Panc1 (cell line): ENCODE measurements at regions not wholly inside any gene's neighbourhood (a gene's known extent, or its start where the extent isn't known, plus 50 kb on each side); places are given as distances from the start of the nearest gene placed in this dataset.

ENCODE experiments used
- ATAC-seq: fragments of 200-7000 bp; cut with Tn5 transposase; 2 replicates; pipeline ENCODE4 v1.9.1; 2020; ENCODE audit warnings: mild to moderate bottlenecking, moderate library complexity
- BruUV-seq: library from RNA; stranded (reverse); fragments of 400-500 nt; replicated peaks from 2 replicates; lab custom pipeline; 2021; lab: Mats Ljungman, UMichigan
- CTCF ChIA-PET: fragments of 300-600 bp; sonication (Branson Sonifier 250); formaldehyde crosslinking; loops from one replicate; lab custom pipeline; 2022; ENCODE audit warnings: antibody characterized with exemption; lab: Charles Lee
- POLR2A ChIA-PET: fragments of 300-600 bp; sonication (Branson Sonifier 250); formaldehyde crosslinking; loops from one replicate; lab custom pipeline; 2022; ENCODE audit warnings: antibody characterized with exemption; lab: Charles Lee
- DNase-seq: peaks from one replicate; pipeline ENCODE4 v3.0.0-alpha.2; 2010; ENCODE audit warnings: low read depth, low spot score
- H3K27ac ChIP-seq: 2 replicates; pipeline ENCODE4 v1.5.1; 2011; ENCODE audit warnings: mild to moderate bottlenecking, low read length, inconsistent platforms
- H3K27me3 ChIP-seq: fragments of 200-500 bp; sonication (Bioruptor generic); 2 replicates; pipeline ENCODE4 v1.6.0; 2014; ENCODE audit warnings: low read length, inconsistent platforms; ENCODE audit not compliant: control insufficient read depth, insufficient read depth
- H3K36me3 ChIP-seq: fragments of 200-500 bp; sonication (Bioruptor generic); 2 replicates; pipeline ENCODE4 v1.5.1; 2014; ENCODE audit warnings: inconsistent platforms, mild to moderate bottlenecking, low read length, moderate library complexity; ENCODE audit not compliant: control insufficient read depth, insufficient read depth
- H3K4me1 ChIP-seq: 2 replicates; pipeline ENCODE4 v1.5.1; 2011; ENCODE audit warnings: inconsistent platforms, mild to moderate bottlenecking, low read length, moderate library complexity; ENCODE audit not compliant: control insufficient read depth, insufficient read depth
- H3K4me3 ChIP-seq, 2 experiments: 2 replicates each; pipeline ENCODE4 v1.5.1; 2011 to 2012; ENCODE audit warnings: low read depth in 2 of 2, low read length in 2 of 2, mild to moderate bottlenecking in 2 of 2, inconsistent platforms in 1 of 2, moderate library complexity in 1 of 2
- H3K9me3 ChIP-seq: fragments of 200-500 bp; sonication (Bioruptor generic); 2 replicates; pipeline ENCODE4 v1.5.1; 2014; ENCODE audit warnings: low read depth, mild to moderate bottlenecking, inconsistent platforms, low read length, moderate library complexity; ENCODE audit not compliant: control insufficient read depth, insufficient read depth
- POLR2AphosphoS5 ChIP-seq: IDR thresholded peaks from 2 replicates; pipeline ENCODE4 v1.6.1; 2012; ENCODE audit warnings: mild to moderate bottlenecking, low read depth, low read length, moderate library complexity
- SIN3A ChIP-seq: IDR thresholded peaks from 2 replicates; pipeline ENCODE4 v1.6.1; 2012; ENCODE audit warnings: low read depth, mild to moderate bottlenecking, low read length, moderate library complexity, borderline replicate concordance; ENCODE audit not compliant: insufficient read depth
- TCF7L2 ChIP-seq: IDR thresholded peaks from 2 replicates; pipeline ENCODE4 v1.6.1; 2011; ENCODE audit warnings: mild to moderate bottlenecking, low read depth, low read length, inconsistent platforms
- in situ Hi-C: cut with HindIII; loops from 2 replicates; pipeline ENCODE4 v1.10.0; 2016; ENCODE audit warnings: low sequenced_read_pairs, low pct_unique_long_range_greater_than_20kb
- intact Hi-C: fragments of 100-400 bp; cut with micrococcal nuclease; formaldehyde crosslinking; loops from one replicate; pipeline ENCODE4 v1.10.0; 2022; ENCODE audit not compliant: unreplicated experiment
- TF ChIP-seq, protein P1 (sequence below), 2 experiments: IDR thresholded peaks; 2 replicates each; pipeline ENCODE4 v1.6.1; 2011 to 2012; ENCODE audit warnings: low read depth in 2 of 2, control low read depth in 1 of 2, low read length in 1 of 2, mild to moderate bottlenecking in 1 of 2, moderate library complexity in 1 of 2; ENCODE audit not compliant: insufficient read depth in 1 of 2
- TF ChIP-seq, protein P2 (sequence below): fragments of 450-650 bp; IDR thresholded peaks from 2 replicates; pipeline ENCODE4 v1.5.1; 2017; ENCODE audit warnings: mild to moderate bottlenecking

DNA sequence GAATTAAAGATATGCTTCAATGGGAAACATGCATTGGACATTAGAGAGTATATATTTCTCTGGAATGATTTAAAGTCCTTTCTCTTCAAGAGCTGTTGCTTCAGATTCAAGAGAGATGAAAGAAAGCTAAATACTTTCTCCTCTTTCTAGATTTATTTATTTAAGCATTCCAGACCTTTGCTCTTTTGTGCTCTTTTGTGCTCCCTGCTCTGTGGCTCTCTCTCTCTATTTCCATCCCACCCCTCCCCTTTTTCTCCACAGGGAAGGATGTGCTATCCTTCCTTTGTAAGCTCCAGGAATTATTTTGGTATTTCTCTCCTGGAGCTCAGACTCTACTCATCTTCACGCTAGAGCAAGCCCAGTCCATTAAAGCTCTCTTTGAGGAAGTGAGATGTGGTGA is 871.9 kb upstream of the GBE1 start:
- ChIA-PET POLR2A (interaction anchor here (0.6 kb wide), 1 partner anchor 10 kb away, joined by 4 read pairs; no protein-coding TSS in a partner anchor), CTCF (no interaction called here)
- intact Hi-C loops (no loop called here), in situ Hi-C loops (no loop called here)
- BruUV-seq: no TSS peak
- TF ChIP-seq TCF7L2 (no peak), POLR2AphosphoS5 (no peak), SIN3A (no peak)
- TF ChIP-seq, protein P1, sequence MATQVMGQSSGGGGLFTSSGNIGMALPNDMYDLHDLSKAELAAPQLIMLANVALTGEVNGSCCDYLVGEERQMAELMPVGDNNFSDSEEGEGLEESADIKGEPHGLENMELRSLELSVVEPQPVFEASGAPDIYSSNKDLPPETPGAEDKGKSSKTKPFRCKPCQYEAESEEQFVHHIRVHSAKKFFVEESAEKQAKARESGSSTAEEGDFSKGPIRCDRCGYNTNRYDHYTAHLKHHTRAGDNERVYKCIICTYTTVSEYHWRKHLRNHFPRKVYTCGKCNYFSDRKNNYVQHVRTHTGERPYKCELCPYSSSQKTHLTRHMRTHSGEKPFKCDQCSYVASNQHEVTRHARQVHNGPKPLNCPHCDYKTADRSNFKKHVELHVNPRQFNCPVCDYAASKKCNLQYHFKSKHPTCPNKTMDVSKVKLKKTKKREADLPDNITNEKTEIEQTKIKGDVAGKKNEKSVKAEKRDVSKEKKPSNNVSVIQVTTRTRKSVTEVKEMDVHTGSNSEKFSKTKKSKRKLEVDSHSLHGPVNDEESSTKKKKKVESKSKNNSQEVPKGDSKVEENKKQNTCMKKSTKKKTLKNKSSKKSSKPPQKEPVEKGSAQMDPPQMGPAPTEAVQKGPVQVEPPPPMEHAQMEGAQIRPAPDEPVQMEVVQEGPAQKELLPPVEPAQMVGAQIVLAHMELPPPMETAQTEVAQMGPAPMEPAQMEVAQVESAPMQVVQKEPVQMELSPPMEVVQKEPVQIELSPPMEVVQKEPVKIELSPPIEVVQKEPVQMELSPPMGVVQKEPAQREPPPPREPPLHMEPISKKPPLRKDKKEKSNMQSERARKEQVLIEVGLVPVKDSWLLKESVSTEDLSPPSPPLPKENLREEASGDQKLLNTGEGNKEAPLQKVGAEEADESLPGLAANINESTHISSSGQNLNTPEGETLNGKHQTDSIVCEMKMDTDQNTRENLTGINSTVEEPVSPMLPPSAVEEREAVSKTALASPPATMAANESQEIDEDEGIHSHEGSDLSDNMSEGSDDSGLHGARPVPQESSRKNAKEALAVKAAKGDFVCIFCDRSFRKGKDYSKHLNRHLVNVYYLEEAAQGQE (IDR thresholded peaks at IDR 0.05; ENCODE audit: insufficient read depth in 1 of 2, low read depth in 2 of 2, low read length in 1 of 2): no peak
- TF ChIP-seq, protein P2, sequence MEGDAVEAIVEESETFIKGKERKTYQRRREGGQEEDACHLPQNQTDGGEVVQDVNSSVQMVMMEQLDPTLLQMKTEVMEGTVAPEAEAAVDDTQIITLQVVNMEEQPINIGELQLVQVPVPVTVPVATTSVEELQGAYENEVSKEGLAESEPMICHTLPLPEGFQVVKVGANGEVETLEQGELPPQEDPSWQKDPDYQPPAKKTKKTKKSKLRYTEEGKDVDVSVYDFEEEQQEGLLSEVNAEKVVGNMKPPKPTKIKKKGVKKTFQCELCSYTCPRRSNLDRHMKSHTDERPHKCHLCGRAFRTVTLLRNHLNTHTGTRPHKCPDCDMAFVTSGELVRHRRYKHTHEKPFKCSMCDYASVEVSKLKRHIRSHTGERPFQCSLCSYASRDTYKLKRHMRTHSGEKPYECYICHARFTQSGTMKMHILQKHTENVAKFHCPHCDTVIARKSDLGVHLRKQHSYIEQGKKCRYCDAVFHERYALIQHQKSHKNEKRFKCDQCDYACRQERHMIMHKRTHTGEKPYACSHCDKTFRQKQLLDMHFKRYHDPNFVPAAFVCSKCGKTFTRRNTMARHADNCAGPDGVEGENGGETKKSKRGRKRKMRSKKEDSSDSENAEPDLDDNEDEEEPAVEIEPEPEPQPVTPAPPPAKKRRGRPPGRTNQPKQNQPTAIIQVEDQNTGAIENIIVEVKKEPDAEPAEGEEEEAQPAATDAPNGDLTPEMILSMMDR: no peak
- H3K4me1 ChIP-seq: no peaks in the 10 kb centered on the region
- no peaks in the 10 kb centered on the region for H3K36me3 ChIP-seq
- H3K4me3 ChIP-seq: no peak overlapping the region
- no peak for ATAC-seq
- no peak for DNase-seq
- no peak overlapping the region for H3K27ac ChIP-seq
- H3K9me3 ChIP-seq: no peaks in the 10 kb centered on the region
- H3K27me3 ChIP-seq: no peaks in the 10 kb centered on the region

DNA sequence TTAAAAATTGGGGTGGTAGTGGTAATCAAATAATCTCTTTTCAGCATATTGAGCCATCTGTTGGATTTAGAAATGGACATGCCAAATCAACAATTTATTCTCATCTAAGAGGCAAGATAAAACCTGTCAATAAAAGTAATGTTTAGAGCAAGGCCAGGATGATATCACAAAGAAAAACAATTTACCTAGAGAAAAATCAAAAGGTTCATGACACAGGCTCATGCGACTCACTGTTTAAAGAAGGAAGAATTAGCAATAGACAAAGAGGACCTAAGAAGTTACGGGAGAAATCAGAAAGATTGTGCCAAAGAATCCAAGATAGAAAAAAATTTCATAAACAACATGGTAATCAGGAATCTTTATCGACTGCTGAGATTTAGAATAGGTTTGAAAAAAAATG is 868.5 kb upstream of the GBE1 start:
- in situ Hi-C loops (no loop called here), intact Hi-C loops (no loop called here)
- no peaks in the 10 kb centered on the region for H3K27me3 ChIP-seq
- H3K27ac ChIP-seq: no peak overlapping the region
- H3K4me1 ChIP-seq: no peaks in the 10 kb centered on the region
- no peaks in the 10 kb centered on the region for H3K9me3 ChIP-seq
- no TSS peak for BruUV-seq
- DNase-seq (no peak), ATAC-seq (no peak)
- H3K4me3 ChIP-seq: no peak overlapping the region
- TF ChIP-seq TCF7L2 (no peak), SIN3A (no peak), POLR2AphosphoS5 (no peak)
- TF ChIP-seq, protein P1 (IDR thresholded peaks at IDR 0.05; ENCODE audit: insufficient read depth in 1 of 2, low read depth in 2 of 2, low read length in 1 of 2): no peak
- TF ChIP-seq, protein P2: no peak
- no peaks in the 10 kb centered on the region for H3K36me3 ChIP-seq
- ChIA-PET CTCF (no interaction called here), POLR2A (no interaction called here)
